HFFc6 (cell line): ENCODE measurements at regions not wholly inside any gene's neighbourhood (a gene's known extent, or its start where the extent isn't known, plus 50 kb on each side); places are given as distances from the start of the nearest gene placed in this dataset.
"Not testable (repeated sequence)": the region's sequence is repeated elsewhere in the genome, so short reads cannot be mapped to it uniquely, and the experiment has no call there.

Source experiments
- DNase-seq: peaks from one replicate; pipeline ENCODE4 v3.0.0-alpha.2; 2018
- H3K27ac Mint-ChIP-seq: 2 replicates; pipeline ENCODE4 v1.8.0; 2020; ENCODE audit warnings: mild to moderate bottlenecking, mixed read lengths
- H3K27me3 Mint-ChIP-seq: 2 replicates; pipeline ENCODE4 v1.8.0; 2021; ENCODE audit warnings: mild to moderate bottlenecking, moderate library complexity, mixed read lengths; ENCODE audit not compliant: insufficient read depth
- H3K36me3 Mint-ChIP-seq: 2 replicates; pipeline ENCODE4 v1.8.0; 2021; ENCODE audit warnings: low read depth, mixed read lengths
- H3K4me1 Mint-ChIP-seq: 2 replicates; pipeline ENCODE4 v1.8.0; 2020; ENCODE audit warnings: low read depth, mixed read lengths
- H3K4me3 Mint-ChIP-seq: 2 replicates; pipeline ENCODE4 v1.8.0; 2020; ENCODE audit warnings: mild to moderate bottlenecking, moderate library complexity, mixed read lengths
- H3K9me3 Mint-ChIP-seq: 2 replicates; pipeline ENCODE4 v1.8.0; 2020; ENCODE audit warnings: mild to moderate bottlenecking, mixed read lengths
- TF ChIP-seq, protein P1 (sequence below): fragments of 200-600 bp; sonication (generic); IDR thresholded peaks from 2 replicates; pipeline ENCODE4 v1.5.0; 2021; ENCODE audit warnings: antibody characterized with exemption, mild to moderate bottlenecking

GRCh38 chrX:1006156-1006730, 206.2 kb downstream of the CRLF2 start:
- no peaks in the 10 kb centered on the region for H3K4me1 Mint-ChIP-seq
- TF ChIP-seq, protein P1, sequence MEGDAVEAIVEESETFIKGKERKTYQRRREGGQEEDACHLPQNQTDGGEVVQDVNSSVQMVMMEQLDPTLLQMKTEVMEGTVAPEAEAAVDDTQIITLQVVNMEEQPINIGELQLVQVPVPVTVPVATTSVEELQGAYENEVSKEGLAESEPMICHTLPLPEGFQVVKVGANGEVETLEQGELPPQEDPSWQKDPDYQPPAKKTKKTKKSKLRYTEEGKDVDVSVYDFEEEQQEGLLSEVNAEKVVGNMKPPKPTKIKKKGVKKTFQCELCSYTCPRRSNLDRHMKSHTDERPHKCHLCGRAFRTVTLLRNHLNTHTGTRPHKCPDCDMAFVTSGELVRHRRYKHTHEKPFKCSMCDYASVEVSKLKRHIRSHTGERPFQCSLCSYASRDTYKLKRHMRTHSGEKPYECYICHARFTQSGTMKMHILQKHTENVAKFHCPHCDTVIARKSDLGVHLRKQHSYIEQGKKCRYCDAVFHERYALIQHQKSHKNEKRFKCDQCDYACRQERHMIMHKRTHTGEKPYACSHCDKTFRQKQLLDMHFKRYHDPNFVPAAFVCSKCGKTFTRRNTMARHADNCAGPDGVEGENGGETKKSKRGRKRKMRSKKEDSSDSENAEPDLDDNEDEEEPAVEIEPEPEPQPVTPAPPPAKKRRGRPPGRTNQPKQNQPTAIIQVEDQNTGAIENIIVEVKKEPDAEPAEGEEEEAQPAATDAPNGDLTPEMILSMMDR: no peak
- peaks cover 4% of the 10 kb centered on the region for H3K27me3 Mint-ChIP-seq
- H3K9me3 Mint-ChIP-seq: no peaks in the 10 kb centered on the region
- H3K27ac Mint-ChIP-seq: no peak overlapping the region
- DNase-seq: no peak
- no peaks in the 10 kb centered on the region for H3K36me3 Mint-ChIP-seq
- no peak overlapping the region for H3K4me3 Mint-ChIP-seq

DNA sequence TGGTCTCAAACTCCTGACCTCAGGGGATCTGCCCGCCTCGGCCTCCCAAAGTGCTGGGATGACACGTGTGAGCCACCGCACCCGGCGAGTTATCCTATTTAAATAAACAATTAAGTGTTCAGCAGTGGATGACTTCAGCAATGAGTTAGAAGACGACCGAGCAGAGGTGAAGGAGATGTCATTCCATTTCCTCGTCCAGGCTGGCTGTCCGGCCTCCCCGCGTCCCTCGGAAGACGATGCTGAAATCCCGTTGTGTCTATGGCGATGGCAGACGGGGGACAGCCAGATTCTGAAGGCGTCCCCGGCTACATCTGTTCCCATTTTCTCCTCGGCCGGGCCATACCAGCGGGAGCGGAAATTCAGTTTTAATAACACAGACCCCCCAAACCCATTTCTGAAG, 209.8 kb downstream of the CRLF2 start:
- Mint-ChIP-seq H3K27ac (no peak overlapping the region), H3K27me3 (peaks cover 2% of the 10 kb centered on the region), H3K9me3 (no peaks in the 10 kb centered on the region), H3K36me3 (no peaks in the 10 kb centered on the region), H3K4me3 (no peak overlapping the region), H3K4me1 (no peaks in the 10 kb centered on the region)
- DNase-seq: no peak
- TF ChIP-seq, protein P1: no peak

GRCh38 chrX:997631-998137, 214.8 kb downstream of the CRLF2 start:
- DNase-seq: no peak
- H3K27ac Mint-ChIP-seq: no peak overlapping the region
- TF ChIP-seq, protein P1: peak; percentile 49
- no peak overlapping the region for H3K4me3 Mint-ChIP-seq
- H3K9me3 Mint-ChIP-seq: peaks cover 2% of the 10 kb centered on the region; the same call in 1 of the 2 replicates
- no peaks in the 10 kb centered on the region for H3K36me3 Mint-ChIP-seq
- no peaks in the 10 kb centered on the region for H3K27me3 Mint-ChIP-seq
- H3K4me1 Mint-ChIP-seq: no peaks in the 10 kb centered on the region

- Mint-ChIP-seq H3K27ac (no peak overlapping the region), H3K4me3 (no peak overlapping the region), H3K27me3 (peaks cover 3% of the 10 kb centered on the region; the same call in 1 of the 2 replicates), H3K4me1 (peaks cover 14% of the 10 kb centered on the region), H3K36me3 (no peaks in the 10 kb centered on the region), H3K9me3 (peaks cover 4% of the 10 kb centered on the region; the same call in 1 of the 2 replicates)
- no peak for DNase-seq
- TF ChIP-seq, protein P1: no peak
These were observed 217.7 kb downstream of the CRLF2 start for GRCh38 chrX:994780-995179.

DNA sequence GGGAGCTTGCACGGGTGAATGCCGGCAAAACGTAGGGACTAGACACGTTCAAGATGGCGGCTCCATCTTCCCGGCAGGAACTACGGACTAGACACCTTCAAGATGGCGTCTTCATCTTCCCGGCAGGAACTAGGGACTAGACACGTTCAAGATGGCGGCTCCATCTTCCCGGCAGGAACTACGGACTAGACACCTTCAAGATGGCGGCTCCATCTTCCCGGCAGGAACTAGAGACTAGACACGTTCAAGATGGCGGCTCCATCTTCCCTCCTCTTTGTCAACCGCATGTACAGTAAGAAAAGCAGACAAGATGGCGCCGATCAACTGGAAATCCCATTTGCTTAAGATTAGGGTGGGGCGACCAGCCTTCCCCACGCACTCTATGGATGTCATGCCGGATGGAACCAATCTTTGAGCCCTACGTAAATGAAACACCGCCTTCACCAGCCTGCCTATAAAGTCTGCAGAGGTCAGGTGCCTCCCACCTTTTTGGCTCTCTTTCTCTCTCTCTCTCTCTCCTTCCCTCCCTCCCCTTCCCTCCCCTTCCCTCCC, 222.4 kb downstream of the CRLF2 start:
- Mint-ChIP-seq H3K27me3 (peaks cover 4% of the 10 kb centered on the region; the same call in 1 of the 2 replicates), H3K9me3 (peaks cover 4% of the 10 kb centered on the region; the same call in 1 of the 2 replicates), H3K27ac (peak overlapping the region; percentile 88), H3K4me1 (peaks cover 19% of the 10 kb centered on the region), H3K4me3 (peak overlapping the region; percentile 88), H3K36me3 (no peaks in the 10 kb centered on the region)
- DNase-seq: peak; percentile 100
- TF ChIP-seq, protein P1: no peak

DNA sequence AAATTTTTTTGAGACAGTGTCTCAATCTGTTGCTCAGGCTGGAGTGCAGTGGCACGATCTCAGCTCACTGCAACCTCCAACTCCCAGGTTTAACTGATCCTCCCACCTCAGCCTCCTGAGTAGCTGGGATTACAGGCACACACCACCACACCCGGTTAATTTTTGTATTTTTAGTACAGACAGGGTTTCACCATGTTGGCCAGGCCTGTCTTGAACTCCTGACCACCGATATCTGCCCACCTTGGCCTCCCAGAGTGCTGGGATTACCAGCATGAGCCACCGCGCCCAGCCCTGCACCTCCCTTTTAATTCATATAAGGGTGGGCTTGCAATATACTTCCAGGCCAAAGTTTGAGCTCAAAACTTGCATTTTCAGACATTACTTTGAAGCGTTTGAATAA, 223.9 kb downstream of the CRLF2 start:
- peaks cover 10% of the 10 kb centered on the region; the same call in 1 of the 2 replicates for H3K9me3 Mint-ChIP-seq
- H3K4me3 Mint-ChIP-seq, H3K36me3 Mint-ChIP-seq: not testable (repeated sequence)

More for the DNA sequence above, 223.9 kb downstream of the CRLF2 start:
- H3K27ac Mint-ChIP-seq, DNase-seq, H3K27me3 Mint-ChIP-seq: not testable (repeated sequence)
- H3K4me1 Mint-ChIP-seq: peaks cover 19% of the 10 kb centered on the region
